ENCODE measurements at regions not wholly inside any gene's neighbourhood (a gene's known extent, or its start where the extent isn't known, plus 50 kb on each side); places are given as distances from the start of the nearest gene placed in this dataset.

- H3K27ac Mint-ChIP-seq (ENCODE audit: unreplicated experiment): no peak overlapping the region
- H3K4me3 ChIP-seq (ENCODE audit: low read depth, low read length): no peak overlapping the region
- CTCF ChIA-PET: no interaction called here
- no peak for DNase-seq
- no peak for TF ChIP-seq CTCF (IDR thresholded peaks at IDR 0.05; ENCODE audit: insufficient read depth in 1 of 2, low read depth in 1 of 2, low read length in 1 of 2, severe bottlenecking in 1 of 2, unreplicated experiment in 1 of 2)
- POLR2A ChIA-PET: no interaction called here
- H3K27me3 Mint-ChIP-seq (ENCODE audit: insufficient read depth, unreplicated experiment): no peaks in the 10 kb centered on the region
- H3K9me3 Mint-ChIP-seq (ENCODE audit: unreplicated experiment): no peaks in the 10 kb centered on the region
- H3K9me3 ChIP-seq: no peaks in the 10 kb centered on the region
- no TSS peak for BruUV-seq (replicated peaks)
- intact Hi-C loops (cut with micrococcal nuclease; ENCODE audit: unreplicated experiment): no loop called here
- peaks cover 7% of the 10 kb centered on the region; the same call in 1 of the 2 replicates for H3K4me1 ChIP-seq
- no peaks in the 10 kb centered on the region for H3K36me3 Mint-ChIP-seq (ENCODE audit: insufficient read depth, unreplicated experiment)
- no peak overlapping the region for H3K4me3 Mint-ChIP-seq (ENCODE audit: unreplicated experiment)
- peaks cover 12% of the 10 kb centered on the region for H3K4me1 Mint-ChIP-seq (ENCODE audit: low read depth, unreplicated experiment)
- H3K27me3 ChIP-seq (replicated peaks; ENCODE audit: control insufficient read depth, insufficient read depth, low read length): no peaks in the 10 kb centered on the region
- H3K36me3 ChIP-seq (ENCODE audit: control insufficient read depth, insufficient read depth, low read length): no peaks in the 10 kb centered on the region
Observed at GRCh38 chr10:33461295-33461640, 126.8 kb upstream of the NRP1 start.

GRCh38 chr10:33460505-33461294 is 126.2 kb upstream of the NRP1 start:
- H3K4me3 ChIP-seq (ENCODE audit: low read depth, low read length): no peak overlapping the region
- no peaks in the 10 kb centered on the region for H3K9me3 Mint-ChIP-seq (ENCODE audit: unreplicated experiment)
- H3K27ac Mint-ChIP-seq (ENCODE audit: unreplicated experiment): no peak overlapping the region
- H3K36me3 ChIP-seq (ENCODE audit: control insufficient read depth, insufficient read depth, low read length): no peaks in the 10 kb centered on the region
- H3K4me1 Mint-ChIP-seq (ENCODE audit: low read depth, unreplicated experiment): peaks cover 12% of the 10 kb centered on the region
- H3K4me1 ChIP-seq: peaks cover 7% of the 10 kb centered on the region; the same call in 1 of the 2 replicates
- H3K27me3 ChIP-seq (replicated peaks; ENCODE audit: control insufficient read depth, insufficient read depth, low read length): no peaks in the 10 kb centered on the region
- no peak for DNase-seq
- no peaks in the 10 kb centered on the region for H3K27me3 Mint-ChIP-seq (ENCODE audit: insufficient read depth, unreplicated experiment)
- no peak overlapping the region for H3K4me3 Mint-ChIP-seq (ENCODE audit: unreplicated experiment)
- no peaks in the 10 kb centered on the region for H3K36me3 Mint-ChIP-seq (ENCODE audit: insufficient read depth, unreplicated experiment)
- ChIA-PET POLR2A (no interaction called here), CTCF (no interaction called here)
- intact Hi-C loops (cut with micrococcal nuclease; ENCODE audit: unreplicated experiment): no loop called here
- BruUV-seq (replicated peaks): no TSS peak
- TF ChIP-seq CTCF (IDR thresholded peaks at IDR 0.05; ENCODE audit: insufficient read depth in 1 of 2, low read depth in 1 of 2, low read length in 1 of 2, severe bottlenecking in 1 of 2, unreplicated experiment in 1 of 2): no peak
- no peaks in the 10 kb centered on the region for H3K9me3 ChIP-seq

GRCh38 chr10:33459602-33460001 is 125.1 kb upstream of the NRP1 start:
- no peaks in the 10 kb centered on the region for H3K36me3 ChIP-seq (ENCODE audit: control insufficient read depth, insufficient read depth, low read length)
- ChIA-PET POLR2A (no interaction called here), CTCF (no interaction called here)
- Mint-ChIP-seq H3K36me3 (ENCODE audit: insufficient read depth, unreplicated experiment) (no peaks in the 10 kb centered on the region), H3K9me3 (ENCODE audit: unreplicated experiment) (no peaks in the 10 kb centered on the region), H3K4me1 (ENCODE audit: low read depth, unreplicated experiment) (peaks cover 12% of the 10 kb centered on the region), H3K27ac (ENCODE audit: unreplicated experiment) (no peak overlapping the region), H3K27me3 (ENCODE audit: insufficient read depth, unreplicated experiment) (no peaks in the 10 kb centered on the region), H3K4me3 (ENCODE audit: unreplicated experiment) (no peak overlapping the region)
- no TSS peak for BruUV-seq (replicated peaks)
- intact Hi-C loops (cut with micrococcal nuclease; ENCODE audit: unreplicated experiment): loop anchor here (5.0 kb wide), 1 partner anchor 48 kb away; no protein-coding TSS in a partner anchor
- no peak for TF ChIP-seq CTCF (IDR thresholded peaks at IDR 0.05; ENCODE audit: insufficient read depth in 1 of 2, low read depth in 1 of 2, low read length in 1 of 2, severe bottlenecking in 1 of 2, unreplicated experiment in 1 of 2)
- no peak overlapping the region for H3K4me3 ChIP-seq (ENCODE audit: low read depth, low read length)
- no peak for DNase-seq
- no peaks in the 10 kb centered on the region for H3K9me3 ChIP-seq
- H3K4me1 ChIP-seq: peaks cover 17% of the 10 kb centered on the region
- no peaks in the 10 kb centered on the region for H3K27me3 ChIP-seq (replicated peaks; ENCODE audit: control insufficient read depth, insufficient read depth, low read length)

Data from Caco-2 (cell line).